PC-3 (cell line): ENCODE measurements at regions not wholly inside any gene's neighbourhood (a gene's known extent, or its start where the extent isn't known, plus 50 kb on each side); places are given as distances from the start of the nearest gene placed in this dataset.

ENCODE experiments used
- ATAC-seq: fragments of 200-7000 bp; cut with Tn5 transposase; 2 replicates; pipeline ENCODE4 v1.9.1; 2020; ENCODE audit warnings: mild to moderate bottlenecking, moderate library complexity
- BruUV-seq: library from RNA; stranded (reverse); fragments of 400-500 nt; replicated peaks from 2 replicates; lab custom pipeline; 2021; lab: Mats Ljungman, UMichigan
- CTCF ChIA-PET: fragments of 300-600 bp; sonication (Branson Sonifier 250); formaldehyde crosslinking; loops from one replicate; lab custom pipeline; 2022; ENCODE audit warnings: antibody characterized with exemption; lab: Charles Lee
- POLR2A ChIA-PET: fragments of 300-600 bp; sonication (Branson Sonifier 250); formaldehyde crosslinking; loops from one replicate; lab custom pipeline; 2022; ENCODE audit warnings: antibody characterized with exemption; ENCODE audit not compliant: unreplicated experiment; lab: Charles Lee
- DNase-seq: peaks from one replicate; pipeline ENCODE4 v3.0.0-alpha.2; 2015
- H2AFZ ChIP-seq: fragments of 300-600 bp; sonication (generic); 2 replicates; pipeline ENCODE4 v1.6.0; 2016; ENCODE audit warnings: antibody characterized with exemption, low read length
- H3F3A ChIP-seq: fragments of 300-600 bp; sonication (generic); one replicate; pipeline ENCODE4 v1.6.0; 2017; ENCODE audit warnings: antibody characterized with exemption, low read length, control low read depth, mild to moderate bottlenecking; ENCODE audit not compliant: unreplicated experiment
- H3K27ac ChIP-seq: fragments of 300-600 bp; sonication (generic); 2 replicates; pipeline ENCODE4 v1.5.1; 2016; ENCODE audit warnings: mild to moderate bottlenecking, low read length
- H3K27me3 ChIP-seq: fragments of 300-600 bp; sonication (generic); 2 replicates; pipeline ENCODE4 v1.6.1; 2016; ENCODE audit warnings: low read length, mixed read lengths
- H3K36me3 ChIP-seq: fragments of 300-600 bp; sonication (generic); 2 replicates; pipeline ENCODE4 v1.6.1; 2016; ENCODE audit warnings: low read depth, mixed run types, low read length, mixed read lengths
- H3K4me1 ChIP-seq: fragments of 300-600 bp; sonication (generic); 2 replicates; pipeline ENCODE4 v1.5.1; 2016; ENCODE audit warnings: low read length; ENCODE audit not compliant: insufficient read depth
- H3K4me2 ChIP-seq: fragments of 300-600 bp; sonication (generic); 2 replicates; pipeline ENCODE4 v1.6.0; 2016; ENCODE audit warnings: low read length
- H3K4me3 ChIP-seq: fragments of 300-600 bp; sonication (generic); 2 replicates; pipeline ENCODE4 v1.5.1; 2016; ENCODE audit warnings: mild to moderate bottlenecking, low read length, mixed read lengths
- H3K79me2 ChIP-seq: fragments of 300-600 bp; sonication (generic); 2 replicates; pipeline ENCODE4 v1.6.1; 2017; ENCODE audit warnings: low read length, mixed read lengths
- H3K9ac ChIP-seq: fragments of 300-600 bp; sonication (generic); 2 replicates; pipeline ENCODE4 v1.6.0; 2016; ENCODE audit warnings: mild to moderate bottlenecking, low read length
- H3K9me2 ChIP-seq: fragments of 300-600 bp; sonication (generic); replicated peaks from 2 replicates; pipeline ENCODE4 v1.6.1; 2016; ENCODE audit warnings: mixed run types, low read length, mixed read lengths
- H3K9me3 ChIP-seq: fragments of 300-600 bp; sonication (generic); 2 replicates; pipeline ENCODE4 v1.6.1; 2016; ENCODE audit warnings: low read length, mixed read lengths
- H4K20me1 ChIP-seq: fragments of 300-600 bp; sonication (generic); 2 replicates; pipeline ENCODE4 v1.6.1; 2016; ENCODE audit warnings: low read length, mixed read lengths
- EZH2 ChIP-seq: fragments of 300-600 bp; sonication (generic); IDR thresholded peaks from one replicate; pipeline ENCODE4 v1.6.1; 2017; ENCODE audit warnings: antibody characterized with exemption, mild to moderate bottlenecking, low read length; ENCODE audit not compliant: unreplicated experiment
- EZH2phosphoT487 ChIP-seq: fragments of 300-600 bp; sonication (generic); IDR thresholded peaks from 2 replicates; pipeline ENCODE4 v1.6.1; 2018; ENCODE audit warnings: mild to moderate bottlenecking, antibody characterized with exemption, low read length, borderline replicate concordance
- intact Hi-C: fragments of 100-400 bp; cut with micrococcal nuclease; formaldehyde crosslinking; loops from 2 replicates; pipeline ENCODE4 v1.9.0; 2023
- TF ChIP-seq, protein P1 (sequence below): fragments of 300-600 bp; sonication (generic); conservative IDR thresholded peaks from 2 replicates; pipeline ENCODE4 v1.5.1; 2017; ENCODE audit warnings: antibody characterized with exemption, low read depth, mild to moderate bottlenecking, low read length

DNA sequence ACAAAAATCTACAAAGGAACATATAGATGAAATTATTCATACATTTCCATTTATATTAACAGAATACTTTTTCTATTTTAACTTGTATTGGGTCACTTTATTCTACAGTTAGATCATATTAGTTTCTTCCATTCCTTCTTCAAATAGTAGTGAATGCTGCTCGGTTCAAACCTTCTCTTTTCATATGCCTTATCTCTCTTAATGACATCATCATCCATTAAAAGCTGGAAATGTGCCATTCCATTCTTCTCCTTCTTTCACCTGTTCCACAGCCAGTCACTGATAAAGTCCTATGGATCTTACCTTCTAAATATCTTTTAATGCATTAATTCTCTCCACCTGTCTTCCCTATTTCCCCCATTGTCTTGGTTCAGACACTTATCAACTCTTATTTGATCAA lies 358.0 kb upstream of the POU1F1 start:
- H3K36me3 ChIP-seq = no peaks in the 10 kb centered on the region
- H3K9ac ChIP-seq = no peak overlapping the region
- H3K4me3 ChIP-seq = no peak overlapping the region
- H3K27ac ChIP-seq = no peak overlapping the region
- no peaks in the 10 kb centered on the region for H4K20me1 ChIP-seq
- TF ChIP-seq, protein P1, sequence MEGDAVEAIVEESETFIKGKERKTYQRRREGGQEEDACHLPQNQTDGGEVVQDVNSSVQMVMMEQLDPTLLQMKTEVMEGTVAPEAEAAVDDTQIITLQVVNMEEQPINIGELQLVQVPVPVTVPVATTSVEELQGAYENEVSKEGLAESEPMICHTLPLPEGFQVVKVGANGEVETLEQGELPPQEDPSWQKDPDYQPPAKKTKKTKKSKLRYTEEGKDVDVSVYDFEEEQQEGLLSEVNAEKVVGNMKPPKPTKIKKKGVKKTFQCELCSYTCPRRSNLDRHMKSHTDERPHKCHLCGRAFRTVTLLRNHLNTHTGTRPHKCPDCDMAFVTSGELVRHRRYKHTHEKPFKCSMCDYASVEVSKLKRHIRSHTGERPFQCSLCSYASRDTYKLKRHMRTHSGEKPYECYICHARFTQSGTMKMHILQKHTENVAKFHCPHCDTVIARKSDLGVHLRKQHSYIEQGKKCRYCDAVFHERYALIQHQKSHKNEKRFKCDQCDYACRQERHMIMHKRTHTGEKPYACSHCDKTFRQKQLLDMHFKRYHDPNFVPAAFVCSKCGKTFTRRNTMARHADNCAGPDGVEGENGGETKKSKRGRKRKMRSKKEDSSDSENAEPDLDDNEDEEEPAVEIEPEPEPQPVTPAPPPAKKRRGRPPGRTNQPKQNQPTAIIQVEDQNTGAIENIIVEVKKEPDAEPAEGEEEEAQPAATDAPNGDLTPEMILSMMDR = no peak
- TF ChIP-seq EZH2phosphoT487 (no peak), EZH2 (no peak)
- ATAC-seq = no peak
- no peaks in the 10 kb centered on the region for H3K79me2 ChIP-seq
- POLR2A ChIA-PET = no interaction called here
- DNase-seq = no peak
- no peaks in the 10 kb centered on the region for H3F3A ChIP-seq
- CTCF ChIA-PET = no interaction called here
- H3K4me1 ChIP-seq = no peaks in the 10 kb centered on the region
- no TSS peak for BruUV-seq
- H3K27me3 ChIP-seq = no peaks in the 10 kb centered on the region
- H3K9me2 ChIP-seq = no peaks in the 10 kb centered on the region
- no peak overlapping the region for H3K4me2 ChIP-seq
- peaks cover 2% of the 10 kb centered on the region; the same call in 1 of the 2 replicates for H3K9me3 ChIP-seq
- intact Hi-C loops = no loop called here
- no peak overlapping the region for H2AFZ ChIP-seq

DNA sequence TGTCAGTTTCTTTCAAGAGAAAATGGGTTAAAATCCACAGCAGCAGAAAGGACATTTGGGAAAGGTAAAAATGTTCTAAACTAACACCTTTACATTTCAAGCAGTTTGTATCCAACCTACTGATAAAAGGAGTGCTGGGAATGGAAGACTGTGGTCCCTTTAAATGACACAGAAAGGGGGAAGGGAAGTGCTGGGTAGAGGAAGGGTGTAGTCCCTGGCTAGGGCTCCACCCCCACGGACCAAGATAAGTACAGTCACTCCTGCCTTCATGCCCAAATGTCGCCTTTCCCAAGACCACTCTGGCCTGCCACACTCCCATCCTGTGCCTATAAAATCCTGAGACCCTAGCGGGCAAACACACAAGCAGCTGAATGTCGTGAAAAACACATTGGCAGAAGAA lies 350.9 kb upstream of the POU1F1 start:
- Histone ChIP-seq H3F3A (no peaks in the 10 kb centered on the region), H3K4me1 (no peaks in the 10 kb centered on the region)
- TF ChIP-seq, protein P1 = no peak
- TF ChIP-seq EZH2phosphoT487 (no peak), EZH2 (no peak)

DNA sequence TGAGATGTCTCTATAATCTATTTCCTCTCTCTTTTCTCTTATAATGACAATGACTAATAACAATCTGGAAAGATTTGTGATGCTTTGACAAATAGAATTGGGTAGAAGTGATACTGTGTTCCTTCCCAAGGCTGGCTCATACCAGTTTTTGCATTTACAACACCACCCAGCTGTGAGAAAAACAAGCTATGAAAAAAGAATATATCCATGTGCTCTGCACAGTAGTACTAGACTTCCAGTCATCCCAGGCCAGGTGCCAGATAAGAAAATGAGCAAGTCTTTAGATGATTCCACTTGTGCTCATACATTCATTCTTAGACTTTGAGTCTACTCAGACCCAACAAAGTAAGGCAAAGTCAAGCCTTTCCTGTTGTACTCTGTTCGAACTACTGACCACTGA lies 350.2 kb upstream of the POU1F1 start:
- H3K4me3 ChIP-seq = no peak overlapping the region
- no peak overlapping the region for H3K4me2 ChIP-seq
- H3K36me3 ChIP-seq = no peaks in the 10 kb centered on the region
- H3K9me3 ChIP-seq = peaks cover 8% of the 10 kb centered on the region; the same call in 1 of the 2 replicates
- no peaks in the 10 kb centered on the region for H3K4me1 ChIP-seq
- H2AFZ ChIP-seq = no peak overlapping the region
- BruUV-seq = no TSS peak
- H3K27ac ChIP-seq = no peak overlapping the region
- ChIA-PET CTCF (no interaction called here), POLR2A (no interaction called here)
- DNase-seq (peak; percentile 14), ATAC-seq (peak; percentile 31; the same call in 1 of the 2 replicates)
- no peaks in the 10 kb centered on the region for H3K79me2 ChIP-seq
- no peaks in the 10 kb centered on the region for H4K20me1 ChIP-seq
- H3K27me3 ChIP-seq = no peaks in the 10 kb centered on the region
- H3F3A ChIP-seq = no peaks in the 10 kb centered on the region
- H3K9me2 ChIP-seq = no peaks in the 10 kb centered on the region
- TF ChIP-seq, protein P1 = no peak
- no peak for TF ChIP-seq EZH2
- intact Hi-C loops = no loop called here
- no peak overlapping the region for H3K9ac ChIP-seq

More for the DNA sequence above, 350.9 kb upstream of the POU1F1 start:
- CTCF ChIA-PET = no interaction called here
- Histone ChIP-seq H3K27ac (no peak overlapping the region), H3K9me2 (no peaks in the 10 kb centered on the region), H3K9ac (no peak overlapping the region), H3K4me3 (no peak overlapping the region), H3K9me3 (peaks cover 8% of the 10 kb centered on the region; the same call in 1 of the 2 replicates), H4K20me1 (no peaks in the 10 kb centered on the region), H3K4me2 (no peak overlapping the region), H3K79me2 (no peaks in the 10 kb centered on the region), H2AFZ (no peak overlapping the region), H3K36me3 (no peaks in the 10 kb centered on the region), H3K27me3 (no peaks in the 10 kb centered on the region)
- POLR2A ChIA-PET = no interaction called here
- no peak for DNase-seq
- BruUV-seq = no TSS peak
- intact Hi-C loops = no loop called here
- ATAC-seq = no peak
